ENCODE measurements at regions not wholly inside any gene's neighbourhood (a gene's known extent, or its start where the extent isn't known, plus 50 kb on each side); places are given as distances from the start of the nearest gene placed in this dataset.

DNA sequence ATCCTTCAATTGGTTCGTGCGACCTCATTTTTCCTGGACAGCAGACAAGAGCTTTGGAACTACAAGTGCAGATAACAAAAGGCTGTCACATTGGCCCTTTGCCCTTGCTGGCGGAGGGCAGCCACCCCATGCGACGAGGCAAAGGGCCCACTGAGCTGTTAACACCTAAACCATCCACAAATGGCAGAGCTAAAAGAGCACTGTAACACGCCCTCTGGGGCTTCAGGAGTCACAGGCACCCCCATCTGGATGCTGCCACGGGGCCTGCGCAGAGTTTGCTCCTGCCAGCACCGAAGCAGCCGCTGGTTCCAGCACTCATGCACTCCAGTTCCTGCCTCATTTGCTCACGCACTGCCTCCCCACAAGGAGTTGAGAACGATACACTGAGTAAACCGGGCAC, 524.9 kb downstream of the ZNF385D start (continued):
- TF ChIP-seq, protein P1, sequence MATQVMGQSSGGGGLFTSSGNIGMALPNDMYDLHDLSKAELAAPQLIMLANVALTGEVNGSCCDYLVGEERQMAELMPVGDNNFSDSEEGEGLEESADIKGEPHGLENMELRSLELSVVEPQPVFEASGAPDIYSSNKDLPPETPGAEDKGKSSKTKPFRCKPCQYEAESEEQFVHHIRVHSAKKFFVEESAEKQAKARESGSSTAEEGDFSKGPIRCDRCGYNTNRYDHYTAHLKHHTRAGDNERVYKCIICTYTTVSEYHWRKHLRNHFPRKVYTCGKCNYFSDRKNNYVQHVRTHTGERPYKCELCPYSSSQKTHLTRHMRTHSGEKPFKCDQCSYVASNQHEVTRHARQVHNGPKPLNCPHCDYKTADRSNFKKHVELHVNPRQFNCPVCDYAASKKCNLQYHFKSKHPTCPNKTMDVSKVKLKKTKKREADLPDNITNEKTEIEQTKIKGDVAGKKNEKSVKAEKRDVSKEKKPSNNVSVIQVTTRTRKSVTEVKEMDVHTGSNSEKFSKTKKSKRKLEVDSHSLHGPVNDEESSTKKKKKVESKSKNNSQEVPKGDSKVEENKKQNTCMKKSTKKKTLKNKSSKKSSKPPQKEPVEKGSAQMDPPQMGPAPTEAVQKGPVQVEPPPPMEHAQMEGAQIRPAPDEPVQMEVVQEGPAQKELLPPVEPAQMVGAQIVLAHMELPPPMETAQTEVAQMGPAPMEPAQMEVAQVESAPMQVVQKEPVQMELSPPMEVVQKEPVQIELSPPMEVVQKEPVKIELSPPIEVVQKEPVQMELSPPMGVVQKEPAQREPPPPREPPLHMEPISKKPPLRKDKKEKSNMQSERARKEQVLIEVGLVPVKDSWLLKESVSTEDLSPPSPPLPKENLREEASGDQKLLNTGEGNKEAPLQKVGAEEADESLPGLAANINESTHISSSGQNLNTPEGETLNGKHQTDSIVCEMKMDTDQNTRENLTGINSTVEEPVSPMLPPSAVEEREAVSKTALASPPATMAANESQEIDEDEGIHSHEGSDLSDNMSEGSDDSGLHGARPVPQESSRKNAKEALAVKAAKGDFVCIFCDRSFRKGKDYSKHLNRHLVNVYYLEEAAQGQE (IDR thresholded peaks at IDR 0.05; ENCODE audit: low read depth) = no peak

DNA sequence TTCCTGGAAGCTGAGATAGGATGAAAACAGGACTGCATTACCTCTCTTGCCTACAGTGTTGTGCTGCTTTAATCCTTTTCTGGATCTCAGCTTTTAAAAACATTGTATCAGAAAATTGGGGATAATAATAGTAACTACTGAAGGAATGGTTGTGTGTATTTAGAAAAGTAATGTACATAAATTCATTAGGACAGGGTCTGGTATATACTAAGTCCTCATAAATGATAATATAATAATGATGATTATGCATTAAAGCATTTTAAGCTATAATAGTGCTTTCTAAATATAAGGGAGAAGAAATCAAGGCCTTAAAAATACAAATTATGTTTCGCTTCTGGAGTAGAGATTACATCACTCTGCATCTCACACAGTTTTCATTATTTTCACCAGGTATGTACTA, 530.1 kb downstream of the ZNF385D start:
- no TSS peak for BruUV-seq (replicated peaks)
- no peak overlapping the region for H3K4me2 ChIP-seq (ENCODE audit: low read length)
- no peaks in the 10 kb centered on the region for H3K79me2 ChIP-seq (ENCODE audit: insufficient read depth, low read length)
- no peaks in the 10 kb centered on the region for H3K36me3 ChIP-seq (ENCODE audit: control insufficient read depth in 1 of 2, insufficient read depth in 2 of 2, low read length in 2 of 2)
- no peak for DNase-seq (ENCODE audit: low read depth, low spot score)
- H3K27me3 ChIP-seq (ENCODE audit: insufficient read depth, low read length) = no peaks in the 10 kb centered on the region
- H3K9me3 ChIP-seq (ENCODE audit: control insufficient read depth in 1 of 2, insufficient read depth in 1 of 2, low read depth in 1 of 2, low read length in 2 of 2) = peaks cover 14 to 24% of the 10 kb centered on the region in 2 experiments; a peak in 2 of 4 replicates
- TF ChIP-seq EZH2 (IDR thresholded peaks at IDR 0.05) (no peak), SP1 (IDR thresholded peaks at IDR 0.05; ENCODE audit: low read depth) (no peak)
- no peak overlapping the region for H3K4me3 ChIP-seq (replicated peaks in 1 of 2; ENCODE audit: low read depth in 1 of 2, low read length in 2 of 2)
- ChIA-PET CTCF (no interaction called here), POLR2A (no interaction called here), RAD21 (ENCODE audit: low non-redundant PET in 1 of 2, low total read pairs in 2 of 2, uncharacterized antibody in 2 of 2, unreplicated experiment in 2 of 2) (no interaction called here)
- no peak for ATAC-seq
- H3K27ac ChIP-seq (ENCODE audit: low read depth, low read length) = no peak overlapping the region
- no peaks in the 10 kb centered on the region for H4K20me1 ChIP-seq (ENCODE audit: insufficient read depth)
- no peaks in the 10 kb centered on the region for H3K9me2 ChIP-seq (ENCODE audit: insufficient read depth)
- no peak overlapping the region for H2AFZ ChIP-seq (ENCODE audit: low read depth, low read length, poor library complexity, severe bottlenecking)
- H3K4me1 ChIP-seq (ENCODE audit: control insufficient read depth in 1 of 2, insufficient read depth in 2 of 2, low read length in 2 of 2) = no peaks in the 10 kb centered on the region
- no peak overlapping the region for H3K9ac ChIP-seq (ENCODE audit: low read length)
- intact Hi-C loops (cut with micrococcal nuclease) = no loop called here

DNA sequence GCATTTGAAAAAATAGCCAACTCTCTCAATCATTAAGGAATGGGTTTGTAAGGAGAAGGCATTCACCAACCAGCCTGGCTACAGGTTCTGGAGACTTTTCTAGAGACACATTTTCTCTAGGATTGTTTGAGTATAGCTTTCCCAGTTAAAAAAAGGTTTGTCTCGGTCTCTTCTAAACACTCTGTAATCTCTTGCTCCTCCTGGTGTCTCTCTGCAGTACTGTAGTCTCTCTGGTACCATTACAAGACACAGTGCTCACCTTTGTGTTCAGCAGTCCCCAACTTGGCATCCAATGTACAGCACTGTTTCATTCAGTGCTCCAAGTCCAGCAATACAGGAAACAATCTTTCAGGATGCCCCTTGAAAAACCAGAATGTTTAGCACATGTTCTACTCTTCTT, 534.4 kb downstream of the ZNF385D start:
- H3K4me2 ChIP-seq (ENCODE audit: low read length) = no peak overlapping the region
- DNase-seq (ENCODE audit: low read depth, low spot score) (no peak), ATAC-seq (no peak)
- BruUV-seq (replicated peaks) = no TSS peak
- RAD21 ChIA-PET (ENCODE audit: low non-redundant PET in 1 of 2, low total read pairs in 2 of 2, uncharacterized antibody in 2 of 2, unreplicated experiment in 2 of 2) = no interaction called here
- H2AFZ ChIP-seq (ENCODE audit: low read depth, low read length, poor library complexity, severe bottlenecking) = no peak overlapping the region
- CTCF ChIA-PET = no interaction called here
- no peak overlapping the region for H3K4me3 ChIP-seq (replicated peaks in 1 of 2; ENCODE audit: low read depth in 1 of 2, low read length in 2 of 2)
- no peaks in the 10 kb centered on the region for H3K27me3 ChIP-seq (ENCODE audit: insufficient read depth, low read length)
- H3K27ac ChIP-seq (ENCODE audit: low read depth, low read length) = no peak overlapping the region
- intact Hi-C loops (cut with micrococcal nuclease) = no loop called here
- H3K9me2 ChIP-seq (ENCODE audit: insufficient read depth) = no peaks in the 10 kb centered on the region
- no peaks in the 10 kb centered on the region for H3K36me3 ChIP-seq (ENCODE audit: control insufficient read depth in 1 of 2, insufficient read depth in 2 of 2, low read length in 2 of 2)
- H3K9me3 ChIP-seq (ENCODE audit: control insufficient read depth in 1 of 2, insufficient read depth in 1 of 2, low read depth in 1 of 2, low read length in 2 of 2) = peaks cover 16% of the 10 kb centered on the region in 2 experiments; a peak in 3 of 4 replicates
- TF ChIP-seq EZH2phosphoT487 (IDR thresholded peaks at IDR 0.05; ENCODE audit: borderline replicate concordance) = no peak
- TF ChIP-seq YY1 (IDR thresholded peaks at IDR 0.05; ENCODE audit: extremely low read depth, insufficient replicate concordance, low read depth, low read length) = no peak
- no peak for TF ChIP-seq CBX3 (IDR thresholded peaks at IDR 0.05; ENCODE audit: low read depth)
- TF ChIP-seq, protein P2, sequence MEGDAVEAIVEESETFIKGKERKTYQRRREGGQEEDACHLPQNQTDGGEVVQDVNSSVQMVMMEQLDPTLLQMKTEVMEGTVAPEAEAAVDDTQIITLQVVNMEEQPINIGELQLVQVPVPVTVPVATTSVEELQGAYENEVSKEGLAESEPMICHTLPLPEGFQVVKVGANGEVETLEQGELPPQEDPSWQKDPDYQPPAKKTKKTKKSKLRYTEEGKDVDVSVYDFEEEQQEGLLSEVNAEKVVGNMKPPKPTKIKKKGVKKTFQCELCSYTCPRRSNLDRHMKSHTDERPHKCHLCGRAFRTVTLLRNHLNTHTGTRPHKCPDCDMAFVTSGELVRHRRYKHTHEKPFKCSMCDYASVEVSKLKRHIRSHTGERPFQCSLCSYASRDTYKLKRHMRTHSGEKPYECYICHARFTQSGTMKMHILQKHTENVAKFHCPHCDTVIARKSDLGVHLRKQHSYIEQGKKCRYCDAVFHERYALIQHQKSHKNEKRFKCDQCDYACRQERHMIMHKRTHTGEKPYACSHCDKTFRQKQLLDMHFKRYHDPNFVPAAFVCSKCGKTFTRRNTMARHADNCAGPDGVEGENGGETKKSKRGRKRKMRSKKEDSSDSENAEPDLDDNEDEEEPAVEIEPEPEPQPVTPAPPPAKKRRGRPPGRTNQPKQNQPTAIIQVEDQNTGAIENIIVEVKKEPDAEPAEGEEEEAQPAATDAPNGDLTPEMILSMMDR (IDR thresholded peaks at IDR 0.05 in 2 of 3, conservative IDR thresholded peaks at IDR 0.05 in 1 of 3; ENCODE audit: borderline replicate concordance in 1 of 3, insufficient read depth in 1 of 3, low read depth in 2 of 3, low read length in 2 of 3) = peak in 1 of 3 experiments; percentile 30; a peak in 2 of 6 replicates
- no peak for TF ChIP-seq EZH2 (IDR thresholded peaks at IDR 0.05)
- no peaks in the 10 kb centered on the region for H3K4me1 ChIP-seq (ENCODE audit: control insufficient read depth in 1 of 2, insufficient read depth in 2 of 2, low read length in 2 of 2)
- H4K20me1 ChIP-seq (ENCODE audit: insufficient read depth) = no peaks in the 10 kb centered on the region
- POLR2A ChIA-PET = no interaction called here
- no peak overlapping the region for H3K9ac ChIP-seq (ENCODE audit: low read length)
- H3K79me2 ChIP-seq (ENCODE audit: insufficient read depth, low read length) = no peaks in the 10 kb centered on the region

Data from HCT116 (cell line).